PFSK-1 (cell line): ENCODE measurements at regions not wholly inside any gene's neighbourhood (a gene's known extent, or its start where the extent isn't known, plus 50 kb on each side); places are given as distances from the start of the nearest gene placed in this dataset.

Experiments
- FOXP2 ChIP-seq: optimal IDR thresholded peaks from 2 replicates; pipeline ENCODE3; 2011; ENCODE audit warnings: borderline replicate concordance, control low read depth, inconsistent platforms; ENCODE audit not compliant: insufficient read depth; ENCODE audit errors: extremely low read length, extremely low read depth
- POLR2AphosphoS5 ChIP-seq: IDR thresholded peaks from 2 replicates; pipeline ENCODE4 v1.6.1; 2012; ENCODE audit warnings: low read depth, mild to moderate bottlenecking, control low read depth, low read length, moderate library complexity
- SIN3A ChIP-seq: IDR thresholded peaks from 2 replicates; pipeline ENCODE4 v1.6.1; 2012; ENCODE audit warnings: mild to moderate bottlenecking, low read length, moderate library complexity, borderline replicate concordance; ENCODE audit not compliant: insufficient read depth
- TAF1 ChIP-seq: IDR thresholded peaks from 2 replicates; pipeline ENCODE4 v1.6.1; 2012; ENCODE audit warnings: low read length, control low read depth, borderline replicate concordance; ENCODE audit not compliant: insufficient read depth
- TF ChIP-seq, protein P1 (sequence below), 2 experiments: IDR thresholded peaks; 2 replicates each; pipeline versions ENCODE4 v1.6.1 to v1.8.0; 2011 to 2012; ENCODE audit warnings: low read depth in 2 of 2, low read length in 2 of 2, control low read depth in 1 of 2, inconsistent platforms in 1 of 2, mild to moderate bottlenecking in 1 of 2, moderate library complexity in 1 of 2; ENCODE audit not compliant: insufficient read depth in 1 of 2

DNA sequence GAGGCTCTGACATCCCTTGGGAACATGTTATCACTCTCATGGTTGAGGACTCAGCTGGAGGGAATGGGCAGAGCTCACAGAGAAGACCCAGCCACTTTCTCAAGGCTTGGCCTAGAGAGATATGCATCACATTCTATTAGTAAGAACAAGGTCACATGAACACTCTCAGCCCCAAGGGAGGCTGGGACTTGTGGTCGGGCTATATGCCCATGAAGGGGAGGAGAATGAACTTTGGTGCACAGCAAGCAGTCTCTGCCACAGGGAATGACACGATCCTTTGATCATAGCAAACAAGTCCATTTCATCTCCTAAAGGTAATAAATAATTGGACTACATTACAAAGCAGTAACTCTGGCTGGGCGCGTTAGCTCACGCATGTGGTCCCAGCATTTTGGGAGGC, 105.7 kb downstream of the SYF2 start:
- TF ChIP-seq, protein P1, sequence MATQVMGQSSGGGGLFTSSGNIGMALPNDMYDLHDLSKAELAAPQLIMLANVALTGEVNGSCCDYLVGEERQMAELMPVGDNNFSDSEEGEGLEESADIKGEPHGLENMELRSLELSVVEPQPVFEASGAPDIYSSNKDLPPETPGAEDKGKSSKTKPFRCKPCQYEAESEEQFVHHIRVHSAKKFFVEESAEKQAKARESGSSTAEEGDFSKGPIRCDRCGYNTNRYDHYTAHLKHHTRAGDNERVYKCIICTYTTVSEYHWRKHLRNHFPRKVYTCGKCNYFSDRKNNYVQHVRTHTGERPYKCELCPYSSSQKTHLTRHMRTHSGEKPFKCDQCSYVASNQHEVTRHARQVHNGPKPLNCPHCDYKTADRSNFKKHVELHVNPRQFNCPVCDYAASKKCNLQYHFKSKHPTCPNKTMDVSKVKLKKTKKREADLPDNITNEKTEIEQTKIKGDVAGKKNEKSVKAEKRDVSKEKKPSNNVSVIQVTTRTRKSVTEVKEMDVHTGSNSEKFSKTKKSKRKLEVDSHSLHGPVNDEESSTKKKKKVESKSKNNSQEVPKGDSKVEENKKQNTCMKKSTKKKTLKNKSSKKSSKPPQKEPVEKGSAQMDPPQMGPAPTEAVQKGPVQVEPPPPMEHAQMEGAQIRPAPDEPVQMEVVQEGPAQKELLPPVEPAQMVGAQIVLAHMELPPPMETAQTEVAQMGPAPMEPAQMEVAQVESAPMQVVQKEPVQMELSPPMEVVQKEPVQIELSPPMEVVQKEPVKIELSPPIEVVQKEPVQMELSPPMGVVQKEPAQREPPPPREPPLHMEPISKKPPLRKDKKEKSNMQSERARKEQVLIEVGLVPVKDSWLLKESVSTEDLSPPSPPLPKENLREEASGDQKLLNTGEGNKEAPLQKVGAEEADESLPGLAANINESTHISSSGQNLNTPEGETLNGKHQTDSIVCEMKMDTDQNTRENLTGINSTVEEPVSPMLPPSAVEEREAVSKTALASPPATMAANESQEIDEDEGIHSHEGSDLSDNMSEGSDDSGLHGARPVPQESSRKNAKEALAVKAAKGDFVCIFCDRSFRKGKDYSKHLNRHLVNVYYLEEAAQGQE (IDR thresholded peaks at IDR 0.05; ENCODE audit: insufficient read depth in 1 of 2, low read depth in 2 of 2, low read length in 2 of 2) = no peak
- TF ChIP-seq SIN3A = no peak
- TF ChIP-seq FOXP2 = no peak
- TF ChIP-seq TAF1 = no peak
- no peak for TF ChIP-seq POLR2AphosphoS5

- TF ChIP-seq SIN3A (no peak), TAF1 (no peak), POLR2AphosphoS5 (no peak)
- TF ChIP-seq, protein P1 (IDR thresholded peaks at IDR 0.05; ENCODE audit: insufficient read depth in 1 of 2, low read depth in 2 of 2, low read length in 2 of 2) = no peak
Observed at GRCh38 chr1:25123551-25123950, 108.8 kb downstream of the SYF2 start.

DNA sequence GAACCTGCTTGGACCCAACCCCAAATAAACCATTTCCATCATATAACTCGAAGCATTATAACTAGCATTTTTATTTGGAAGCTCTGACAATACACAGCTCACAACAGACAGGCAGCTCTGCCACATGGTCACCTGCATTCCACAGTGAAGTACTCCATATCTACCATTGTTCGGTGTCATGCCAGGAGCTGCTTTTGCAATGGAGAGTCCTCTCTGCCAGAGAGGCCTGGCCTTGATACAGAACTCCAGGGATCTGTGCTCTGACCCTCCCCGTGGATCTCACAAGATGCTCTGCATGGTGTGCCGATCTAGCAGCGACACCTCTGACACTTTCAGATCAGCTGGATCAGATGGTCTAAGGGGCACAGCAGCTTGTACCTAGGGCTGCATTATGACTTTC, 109.6 kb downstream of the SYF2 start:
- TF ChIP-seq, protein P1 (IDR thresholded peaks at IDR 0.05; ENCODE audit: insufficient read depth in 1 of 2, low read depth in 2 of 2, low read length in 2 of 2) = no peak
- TF ChIP-seq FOXP2 (no peak), SIN3A (no peak), POLR2AphosphoS5 (no peak), TAF1 (no peak)

DNA sequence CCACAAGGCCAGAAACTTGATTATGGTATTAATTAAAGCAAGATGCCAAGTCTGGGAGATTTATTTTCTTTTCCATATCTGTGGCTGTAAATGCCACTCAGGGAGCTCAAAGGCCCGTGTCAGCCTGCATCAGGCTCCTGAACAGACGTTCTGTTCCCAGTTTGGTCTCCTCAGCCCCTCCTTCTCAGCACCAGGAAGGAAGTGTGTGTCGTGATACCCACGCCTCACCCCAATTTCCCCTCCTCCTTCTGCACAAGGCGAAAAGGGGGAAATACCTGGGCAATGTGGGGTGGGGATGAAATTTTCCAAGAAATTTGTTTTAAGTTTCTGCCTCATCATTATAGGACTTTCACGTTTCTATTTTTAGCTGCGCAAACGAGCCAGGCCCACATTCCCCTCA, 112.0 kb downstream of the SYF2 start:
- no peak for TF ChIP-seq POLR2AphosphoS5
- TF ChIP-seq TAF1 = no peak
- no peak for TF ChIP-seq SIN3A
- TF ChIP-seq, protein P1 (IDR thresholded peaks at IDR 0.05; ENCODE audit: insufficient read depth in 1 of 2, low read depth in 2 of 2, low read length in 2 of 2) = no peak
- TF ChIP-seq FOXP2 = no peak

- TF ChIP-seq POLR2AphosphoS5 (no peak), FOXP2 (no peak), TAF1 (no peak), SIN3A (no peak)
- TF ChIP-seq, protein P1 (IDR thresholded peaks at IDR 0.05; ENCODE audit: insufficient read depth in 1 of 2, low read depth in 2 of 2, low read length in 2 of 2) = no peak
Observed at GRCh38 chr1:25118546-25118945, 113.8 kb downstream of the SYF2 start.
